ENCODE measurements at regions not wholly inside any gene's neighbourhood (a gene's known extent, or its start where the extent isn't known, plus 50 kb on each side); places are given as distances from the start of the nearest gene placed in this dataset.
"Not testable (repeated sequence)": the region's sequence is repeated elsewhere in the genome, so short reads cannot be mapped to it uniquely, and the experiment has no call there.

DNA sequence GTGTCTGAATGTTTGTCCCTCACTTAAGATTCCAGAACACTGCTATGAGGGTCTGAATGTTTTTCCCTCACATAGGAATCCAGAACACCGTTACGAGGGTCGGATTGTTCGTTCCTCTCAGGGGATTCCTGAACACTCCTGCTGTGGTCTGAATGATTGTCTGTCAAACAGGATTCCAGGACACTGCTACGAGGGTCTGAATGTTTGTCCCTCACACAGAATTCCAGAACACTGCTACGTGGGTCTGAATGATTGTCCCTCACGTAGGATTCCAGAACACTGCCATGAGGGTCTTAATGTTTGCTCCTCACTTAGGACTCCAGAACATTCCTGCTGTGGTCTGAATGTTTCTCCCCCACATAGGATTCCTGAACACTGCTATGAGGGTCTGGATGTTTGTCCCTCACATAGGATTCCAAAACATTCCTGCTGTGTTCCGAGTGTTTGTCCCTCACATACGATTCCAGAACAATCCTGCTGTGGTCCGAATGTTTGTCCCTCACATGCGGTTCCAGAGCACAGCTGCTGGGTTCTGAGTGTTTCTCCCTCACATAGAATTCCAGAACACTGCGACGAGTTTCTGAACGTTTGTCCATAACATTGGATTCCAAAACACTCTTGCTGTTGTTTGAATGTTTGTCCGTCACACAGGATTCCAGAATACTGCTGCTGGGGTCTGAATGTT, 199.5 kb downstream of the FOXD4L6 start:
- DNase-seq: no peak

DNA sequence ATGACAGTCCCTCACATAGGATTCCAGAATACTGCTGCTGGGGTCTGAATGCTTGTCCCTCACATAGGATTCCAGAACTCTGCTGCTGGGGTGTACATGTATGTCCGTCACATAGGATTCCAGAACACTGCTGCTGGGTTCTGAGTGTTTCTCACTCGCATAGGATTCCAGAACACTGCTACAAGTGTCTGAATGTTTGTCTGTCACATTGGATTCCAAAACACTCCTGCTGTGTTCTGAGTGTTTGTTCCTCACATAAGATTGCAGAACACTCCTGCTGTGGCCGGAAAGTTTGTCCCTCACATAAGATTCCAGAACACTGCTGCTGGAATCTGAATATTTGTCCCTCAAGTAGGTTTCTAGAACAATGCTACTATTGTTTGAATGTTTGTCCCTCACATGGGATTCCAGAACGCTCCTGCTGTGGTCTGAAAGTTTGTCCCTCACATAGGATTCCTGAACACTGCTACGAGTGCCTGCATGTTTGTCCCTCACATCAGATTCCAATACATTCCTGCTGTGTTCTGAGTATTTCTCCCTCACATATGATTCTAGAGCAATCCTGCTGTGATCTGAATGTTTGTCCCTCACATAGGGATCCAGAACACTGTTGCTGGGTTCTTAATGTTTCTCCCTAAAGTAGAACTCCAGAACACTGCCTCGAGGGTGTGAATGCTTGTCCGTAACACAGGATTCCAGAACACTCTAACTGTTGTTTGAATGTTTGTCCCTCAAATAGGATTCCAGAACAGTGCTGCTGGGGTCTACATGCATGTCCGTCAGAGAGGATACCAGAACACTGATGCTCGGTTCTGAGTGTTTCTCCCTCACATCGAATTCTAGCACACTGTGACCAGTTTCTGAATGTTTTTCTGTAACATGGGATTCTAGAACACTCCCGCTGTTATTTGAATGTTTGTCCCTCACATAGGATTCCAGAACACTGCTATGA, 200.4 kb downstream of the FOXD4L6 start:
- no peak for DNase-seq

DNA sequence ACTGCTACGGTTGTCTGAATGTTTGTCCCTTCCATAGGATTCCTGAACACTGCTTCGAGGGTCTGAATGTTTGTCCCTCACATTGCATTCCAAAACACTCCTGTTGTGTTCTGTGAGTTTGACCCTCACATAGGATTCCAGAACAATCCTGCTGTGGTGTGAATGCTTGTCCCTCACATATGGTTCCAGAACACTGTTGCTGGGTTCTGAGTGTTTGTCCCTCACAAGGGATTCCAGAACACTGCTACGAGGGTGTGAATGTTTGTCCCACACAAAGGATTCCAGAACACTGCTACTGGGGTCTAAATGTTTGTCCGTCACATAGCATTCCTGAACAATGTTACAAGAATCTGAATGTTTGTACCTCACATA, 201.2 kb downstream of the FOXD4L6 start:
- DNase-seq: no peak

DNA sequence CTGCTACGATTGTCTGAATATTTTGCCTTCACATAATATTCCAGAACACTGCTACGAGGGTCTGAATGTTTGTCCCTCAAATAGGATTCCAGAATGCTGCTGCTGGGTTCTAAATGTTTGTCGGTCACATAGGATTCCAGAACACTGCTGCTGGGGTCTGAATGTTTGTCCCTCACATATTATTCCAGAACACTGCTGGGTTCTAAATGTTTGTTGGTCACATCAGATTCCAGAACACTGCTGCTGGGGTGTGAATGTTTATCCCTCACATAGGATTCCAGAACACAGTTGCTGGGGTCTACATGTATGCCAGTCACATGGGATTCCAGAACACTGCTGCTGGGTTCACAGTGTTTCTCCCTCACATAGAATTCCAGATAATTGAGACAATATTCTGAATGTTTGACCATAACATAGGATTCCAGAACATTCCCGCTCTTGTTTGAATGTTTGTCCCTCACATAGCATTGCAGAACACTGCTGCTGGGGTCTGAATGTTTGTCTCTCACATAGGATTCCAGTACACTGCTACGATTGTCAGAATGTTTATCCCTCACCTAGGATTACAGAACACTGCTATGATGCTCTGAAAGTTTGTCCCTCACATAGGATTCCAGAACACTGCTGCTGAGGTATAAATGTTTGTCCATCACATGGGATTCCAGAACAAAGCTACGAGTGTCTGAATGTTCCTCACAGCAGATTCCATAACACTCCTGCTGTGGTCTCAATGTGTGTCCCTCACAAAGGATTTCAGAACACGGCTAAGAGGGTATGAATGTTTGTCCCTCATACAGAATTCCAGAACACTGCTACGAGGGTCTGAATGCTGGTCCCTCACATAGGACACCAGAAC, 201.8 kb downstream of the FOXD4L6 start:
- DNase-seq: no peak

DNA sequence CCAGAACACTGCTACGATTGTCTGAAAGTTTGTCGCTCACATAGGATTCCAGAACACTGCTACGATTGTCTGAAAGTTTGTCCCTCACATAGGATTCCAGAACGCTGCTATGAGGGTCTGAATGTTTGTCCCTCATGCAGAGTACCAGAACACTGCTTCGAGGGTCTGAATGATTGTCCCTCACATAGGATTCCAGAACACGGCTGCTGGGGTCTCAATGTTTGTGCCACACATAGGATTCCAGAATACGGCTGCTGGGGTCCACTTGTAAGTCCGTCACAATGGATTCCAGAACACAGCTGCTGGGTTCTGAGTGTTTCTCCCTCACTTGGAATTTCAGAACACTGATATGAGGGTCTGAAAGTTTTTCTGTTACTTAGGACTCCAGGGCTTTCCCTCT, 203.3 kb downstream of the FOXD4L6 start:
- no peak for DNase-seq

GRCh38 chr9:40916399-40916783, 212.1 kb downstream of the FOXD4L6 start:
- DNase-seq: not testable (repeated sequence)

GRCh38 chr9:40915660-40916398, 212.7 kb downstream of the FOXD4L6 start:
- DNase-seq: not testable (repeated sequence)

- DNase-seq: no peak
These were observed 213.5 kb downstream of the FOXD4L6 start for GRCh38 chr9:40914772-40915659.

DNA sequence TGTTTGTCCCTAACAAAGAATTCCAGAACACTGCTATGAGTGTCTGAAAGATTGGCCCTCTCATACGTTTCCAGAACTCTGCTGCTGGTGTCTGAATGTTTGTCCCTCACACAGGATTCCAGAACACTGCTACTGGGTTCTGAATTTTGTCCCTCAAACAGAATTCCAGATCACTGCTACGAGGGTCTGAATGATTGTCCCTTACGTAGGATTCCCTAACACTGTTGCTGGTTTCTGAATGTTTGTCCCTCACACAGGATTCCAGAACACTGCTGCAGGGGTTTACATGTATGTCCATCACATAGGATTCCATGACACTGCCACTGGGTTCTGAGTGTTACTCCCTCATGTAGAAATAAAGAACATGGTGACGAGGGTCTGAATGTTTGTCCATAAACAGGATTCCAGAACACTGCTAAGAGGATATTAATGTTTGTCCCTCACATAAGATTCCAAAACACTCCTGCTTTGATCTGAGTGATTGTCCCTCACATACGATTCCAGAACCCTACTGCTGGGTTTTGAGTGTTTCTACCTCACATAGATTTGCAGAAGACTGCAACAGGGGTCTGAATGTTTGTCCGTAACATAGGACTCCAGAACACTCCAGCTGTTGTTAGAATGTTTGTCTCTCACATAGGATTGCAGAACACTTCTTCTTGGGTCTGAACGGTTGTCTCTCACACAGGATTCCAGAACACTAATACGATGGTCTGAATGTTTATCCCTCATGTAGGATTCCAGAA, 214.4 kb downstream of the FOXD4L6 start:
- no peak for DNase-seq

DNA sequence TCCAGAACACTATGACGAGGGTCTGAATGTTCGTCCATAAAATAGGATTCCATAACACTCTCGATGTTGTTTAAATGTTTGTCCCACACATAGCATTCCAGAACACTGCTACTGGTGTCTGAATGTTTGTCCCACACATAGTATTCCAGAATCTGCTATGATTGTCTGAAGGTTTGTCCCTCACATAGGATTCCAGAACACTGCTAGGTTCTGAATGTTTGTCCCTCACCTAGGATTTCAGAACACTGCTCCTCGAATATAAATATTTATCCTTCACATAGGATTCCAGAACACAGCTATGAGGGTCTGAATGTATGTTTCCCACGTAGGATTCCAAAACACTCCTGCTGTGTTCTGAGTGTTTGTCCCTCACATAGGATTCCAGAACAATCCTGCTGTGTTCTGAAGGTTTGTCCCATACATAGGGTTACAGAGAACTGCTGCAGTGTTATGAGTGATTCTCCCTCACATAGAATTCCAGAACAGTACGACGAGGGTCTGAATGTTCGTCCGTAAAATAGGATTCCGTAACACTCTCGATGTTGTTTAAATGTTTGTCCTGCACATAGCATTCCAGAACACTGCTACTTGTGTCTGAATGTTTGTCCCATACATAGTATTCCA, 215.3 kb downstream of the FOXD4L6 start:
- DNase-seq: no peak

DNA sequence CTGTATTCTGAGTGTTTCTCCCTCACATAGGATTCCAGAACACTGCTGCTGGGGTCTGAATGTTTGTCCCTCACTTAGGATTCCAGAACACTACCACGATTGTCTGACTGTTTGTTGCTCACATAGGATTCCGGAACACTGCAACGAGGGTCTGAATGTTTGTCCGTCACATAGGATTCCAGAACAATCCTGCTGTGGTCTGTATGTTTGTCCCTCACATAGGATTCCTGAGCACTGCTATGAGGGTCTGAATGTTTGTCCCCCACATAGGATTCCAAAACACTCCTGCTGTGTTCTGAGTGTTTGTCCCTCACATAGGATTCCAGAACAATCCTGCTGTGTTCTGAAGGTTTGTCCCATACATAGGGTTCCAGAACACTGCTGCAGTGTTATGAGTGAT, 215.8 kb downstream of the FOXD4L6 start:
- not testable (repeated sequence) for DNase-seq

- no peak for DNase-seq
These were observed 216.8 kb downstream of the FOXD4L6 start for GRCh38 chr9:40911647-40912046.

GRCh38 chr9:40910995-40911394, 217.5 kb downstream of the FOXD4L6 start:
- DNase-seq: not testable (repeated sequence)

DNA sequence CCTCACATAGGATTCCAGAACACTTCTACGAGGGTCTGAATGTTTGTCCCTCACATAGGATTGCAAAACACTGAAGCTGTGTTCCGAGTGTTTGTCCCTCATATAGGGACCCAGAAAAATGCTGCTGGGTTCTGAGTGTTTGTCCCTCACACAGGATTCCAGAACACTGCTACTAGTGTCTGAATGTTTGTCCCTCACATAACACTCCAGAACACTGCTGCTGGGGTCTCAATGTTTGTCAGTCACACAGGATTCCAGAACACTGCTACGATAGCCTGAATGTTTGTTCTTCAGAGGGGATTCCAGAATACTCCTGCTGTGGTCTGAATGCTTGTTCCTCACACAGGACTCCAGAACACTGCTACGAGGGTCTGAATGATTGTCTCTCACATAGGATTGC, 218.7 kb downstream of the FOXD4L6 start:
- no peak for DNase-seq

DNA sequence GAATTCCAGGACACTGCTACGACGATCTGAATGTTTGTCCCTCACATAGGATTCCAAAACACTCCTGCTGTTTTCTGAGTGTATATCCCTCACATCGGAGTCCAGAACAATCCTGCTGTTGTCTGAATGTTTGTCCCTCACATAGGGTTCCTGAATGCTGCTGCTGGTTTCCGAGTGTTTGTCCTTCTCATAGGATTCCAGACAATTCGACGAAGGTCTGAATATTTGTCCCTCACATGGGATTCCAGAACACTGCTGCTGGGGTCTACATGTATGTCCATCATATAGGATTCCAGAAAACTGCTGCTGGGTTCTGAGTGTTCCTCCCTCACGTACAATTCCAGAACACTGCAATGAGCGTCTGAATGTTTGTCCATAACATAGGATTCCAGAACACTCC, 219.4 kb downstream of the FOXD4L6 start:
- DNase-seq: not testable (repeated sequence)

DNA sequence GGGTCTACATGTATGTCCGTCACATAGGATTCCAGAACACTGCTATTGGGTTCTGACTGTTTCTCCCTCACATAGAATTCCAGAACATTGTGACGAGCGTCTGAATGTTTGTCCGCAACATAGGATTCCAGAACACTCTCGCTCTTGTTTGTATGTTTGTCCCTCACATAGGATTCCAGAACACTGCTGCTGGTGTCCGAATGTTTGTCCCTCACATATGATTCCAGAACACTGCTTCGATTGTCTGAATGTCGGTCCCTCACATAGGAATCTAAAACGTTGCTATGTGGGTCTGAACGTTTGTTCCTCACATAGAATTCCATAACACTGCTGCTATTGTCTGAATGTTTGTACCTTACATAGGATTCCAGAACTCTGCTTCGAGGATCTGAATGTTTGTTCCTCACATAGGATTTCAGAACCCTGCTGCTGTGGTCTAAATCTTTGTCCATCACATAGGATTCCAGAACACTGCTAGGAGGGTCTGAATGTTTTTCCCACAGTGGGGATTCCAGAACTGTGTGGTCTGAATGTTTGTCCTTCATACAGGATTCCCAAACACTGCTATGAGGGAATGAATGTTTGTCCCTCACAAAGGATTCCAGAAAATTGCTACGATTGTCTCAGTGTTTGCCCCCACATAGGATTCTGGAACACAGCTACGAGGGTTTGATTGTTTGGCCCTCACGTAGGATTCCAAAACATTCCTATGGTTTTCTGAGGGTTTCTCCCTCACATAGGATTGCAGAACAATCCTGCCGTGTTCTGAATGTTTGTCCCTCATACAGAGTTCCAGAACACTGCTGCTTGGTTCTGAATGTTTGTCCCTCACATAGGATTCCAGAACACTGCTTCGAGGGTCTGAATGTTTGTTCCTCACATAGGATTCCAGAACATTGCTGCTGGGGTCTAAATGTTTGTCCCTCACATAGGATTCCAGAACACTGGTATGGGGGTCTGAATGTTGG, 220.5 kb downstream of the FOXD4L6 start:
- DNase-seq: no peak

DNA sequence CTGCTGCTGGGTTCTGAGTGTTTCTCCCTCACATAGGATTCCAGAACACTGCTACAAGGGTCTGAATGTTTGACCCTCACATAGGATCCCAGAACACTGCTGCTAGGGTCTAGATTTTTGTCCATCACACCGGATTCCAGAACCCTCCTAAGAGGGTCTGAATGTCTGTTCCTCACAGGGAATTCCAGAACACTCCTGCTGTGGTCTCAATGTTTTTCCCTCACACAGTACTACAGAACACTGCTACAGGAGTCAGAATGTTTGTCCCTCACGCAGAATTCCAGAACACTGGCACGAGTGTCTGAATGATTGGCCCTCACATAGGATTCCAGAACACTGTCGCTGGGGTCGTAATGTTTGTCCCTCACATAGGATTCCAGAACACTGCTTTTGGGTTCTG, 221.6 kb downstream of the FOXD4L6 start:
- not testable (repeated sequence) for DNase-seq

DNA sequence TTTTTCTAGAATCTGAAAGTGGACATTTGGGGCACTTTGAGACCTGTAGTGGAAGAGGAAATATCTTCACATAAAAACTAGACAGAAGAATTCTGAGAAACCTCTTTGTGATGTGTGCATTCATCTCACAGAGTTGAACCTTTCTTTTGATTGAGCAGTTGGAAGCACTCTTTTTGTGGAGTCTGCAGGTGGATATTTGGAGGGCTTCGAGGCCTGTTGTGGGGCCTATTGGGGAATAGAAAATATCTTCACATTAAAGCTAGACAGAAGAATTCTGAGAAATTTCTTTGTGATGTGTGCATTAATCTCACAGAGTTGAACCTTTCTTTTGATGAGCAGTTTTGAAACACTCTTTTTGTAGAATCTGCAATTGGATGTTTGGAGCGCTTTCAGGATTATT, 236.2 kb downstream of the FOXD4L6 start:
- DNase-seq: not testable (repeated sequence)

DNA sequence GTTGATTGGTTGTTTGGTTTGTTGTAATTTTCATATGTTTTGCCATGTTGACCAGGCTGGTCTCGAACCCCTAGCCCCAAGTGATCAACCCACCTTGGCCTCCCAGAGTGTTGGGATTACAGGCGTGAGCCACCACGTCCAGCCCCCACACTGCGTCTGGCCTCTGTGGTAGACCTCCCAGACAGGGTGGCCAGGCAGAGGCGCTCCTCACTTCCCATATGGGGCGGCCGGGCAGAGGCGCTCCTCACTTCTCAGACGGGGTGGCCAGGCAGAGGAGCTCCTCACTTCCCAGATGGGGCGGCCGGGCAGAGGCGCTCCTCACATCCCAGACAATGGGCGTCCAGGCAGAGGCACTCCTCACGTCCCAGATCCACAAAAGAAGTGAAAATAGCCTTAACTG, 242.6 kb downstream of the FOXD4L6 start:
- DNase-seq: not testable (repeated sequence)

All from CD4-positive, alpha-beta T cell treated with Interleukin-17A for 4 hours (primary cell).